Osteocyte (in vitro differentiated cells): ENCODE measurements at regions not wholly inside any gene's neighbourhood (a gene's known extent, or its start where the extent isn't known, plus 50 kb on each side); places are given as distances from the start of the nearest gene placed in this dataset.

Source experiments
- DNase-seq: peaks from one replicate; pipeline ENCODE4 v3.0.0; 2021; ENCODE audit warnings: mixed read lengths; ENCODE audit not compliant: unreplicated experiment; ENCODE audit errors: extremely low spot score
- H3K27ac Mint-ChIP-seq: one replicate; pipeline ENCODE4 v1.8.0; 2021; ENCODE audit warnings: mild to moderate bottlenecking, mixed read lengths; ENCODE audit not compliant: unreplicated experiment
- H3K27me3 Mint-ChIP-seq: one replicate; pipeline ENCODE4 v1.8.0; 2021; ENCODE audit warnings: mixed read lengths; ENCODE audit not compliant: unreplicated experiment
- H3K36me3 Mint-ChIP-seq: one replicate; pipeline ENCODE4 v1.8.0; 2021; ENCODE audit warnings: mixed read lengths; ENCODE audit not compliant: unreplicated experiment
- H3K4me1 Mint-ChIP-seq: one replicate; pipeline ENCODE4 v1.8.0; 2021; ENCODE audit warnings: mixed read lengths; ENCODE audit not compliant: unreplicated experiment
- H3K4me3 Mint-ChIP-seq: one replicate; pipeline ENCODE4 v1.8.0; 2021; ENCODE audit warnings: mild to moderate bottlenecking, moderate library complexity, mixed read lengths; ENCODE audit not compliant: unreplicated experiment
- H3K9me3 Mint-ChIP-seq: one replicate; pipeline ENCODE4 v1.8.0; 2021; ENCODE audit warnings: mixed read lengths; ENCODE audit not compliant: unreplicated experiment
- TF ChIP-seq, protein P1 (sequence below): fragments of 200-600 bp; sonication (generic); IDR thresholded peaks from 2 replicates; pipeline ENCODE4 v1.5.0; 2021; ENCODE audit warnings: antibody characterized with exemption, mild to moderate bottlenecking, moderate library complexity

DNA sequence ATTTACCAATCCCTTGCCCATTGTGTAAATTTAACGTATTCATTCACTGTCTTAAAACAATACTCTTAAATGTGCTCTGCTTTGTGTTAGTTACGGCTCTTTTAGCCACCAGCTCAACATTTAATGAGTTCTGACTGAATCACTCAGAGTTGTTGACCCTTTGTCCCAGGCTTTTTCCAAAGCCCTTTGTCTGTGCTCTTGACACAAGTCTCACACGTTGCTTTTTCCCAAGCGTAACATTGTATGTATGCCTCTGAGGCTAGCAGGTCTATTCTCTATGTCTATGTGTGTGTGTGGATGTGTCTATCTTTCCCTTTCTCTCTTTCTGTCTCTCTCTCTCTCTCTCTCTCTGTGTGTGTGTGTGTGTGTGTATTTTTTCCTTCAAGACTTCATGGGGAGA, 435.4 kb upstream of the GOLIM4 start:
- H3K27ac Mint-ChIP-seq, result no peak overlapping the region
- TF ChIP-seq, protein P1, sequence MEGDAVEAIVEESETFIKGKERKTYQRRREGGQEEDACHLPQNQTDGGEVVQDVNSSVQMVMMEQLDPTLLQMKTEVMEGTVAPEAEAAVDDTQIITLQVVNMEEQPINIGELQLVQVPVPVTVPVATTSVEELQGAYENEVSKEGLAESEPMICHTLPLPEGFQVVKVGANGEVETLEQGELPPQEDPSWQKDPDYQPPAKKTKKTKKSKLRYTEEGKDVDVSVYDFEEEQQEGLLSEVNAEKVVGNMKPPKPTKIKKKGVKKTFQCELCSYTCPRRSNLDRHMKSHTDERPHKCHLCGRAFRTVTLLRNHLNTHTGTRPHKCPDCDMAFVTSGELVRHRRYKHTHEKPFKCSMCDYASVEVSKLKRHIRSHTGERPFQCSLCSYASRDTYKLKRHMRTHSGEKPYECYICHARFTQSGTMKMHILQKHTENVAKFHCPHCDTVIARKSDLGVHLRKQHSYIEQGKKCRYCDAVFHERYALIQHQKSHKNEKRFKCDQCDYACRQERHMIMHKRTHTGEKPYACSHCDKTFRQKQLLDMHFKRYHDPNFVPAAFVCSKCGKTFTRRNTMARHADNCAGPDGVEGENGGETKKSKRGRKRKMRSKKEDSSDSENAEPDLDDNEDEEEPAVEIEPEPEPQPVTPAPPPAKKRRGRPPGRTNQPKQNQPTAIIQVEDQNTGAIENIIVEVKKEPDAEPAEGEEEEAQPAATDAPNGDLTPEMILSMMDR, result no peak
- no peak overlapping the region for H3K4me3 Mint-ChIP-seq
- no peak for DNase-seq
- H3K36me3 Mint-ChIP-seq, result no peaks in the 10 kb centered on the region
- peaks cover 5% of the 10 kb centered on the region for H3K9me3 Mint-ChIP-seq
- no peaks in the 10 kb centered on the region for H3K27me3 Mint-ChIP-seq
- H3K4me1 Mint-ChIP-seq, result peaks cover 5% of the 10 kb centered on the region

DNA sequence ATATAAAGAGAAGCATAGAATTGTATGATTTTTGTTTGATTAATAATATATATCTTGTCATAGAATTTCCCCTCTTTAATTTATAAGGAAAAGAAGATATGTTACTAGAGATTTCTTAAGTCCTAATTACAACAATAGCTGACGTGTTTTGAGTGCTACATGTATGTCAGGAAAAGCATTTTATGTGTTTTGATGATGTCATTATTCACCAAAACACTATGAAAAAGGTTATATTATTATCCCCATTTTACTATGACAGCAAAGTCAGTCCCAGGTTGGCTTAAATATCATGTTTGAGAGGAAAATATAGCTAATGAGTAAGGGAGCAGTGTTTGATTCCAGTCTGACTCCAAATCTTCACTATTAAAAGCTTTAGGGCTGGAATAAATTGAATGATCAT, 428.4 kb upstream of the GOLIM4 start:
- Mint-ChIP-seq H3K4me3 (no peak overlapping the region), H3K27ac (no peak overlapping the region), H3K27me3 (no peaks in the 10 kb centered on the region), H3K36me3 (no peaks in the 10 kb centered on the region), H3K4me1 (no peaks in the 10 kb centered on the region), H3K9me3 (no peaks in the 10 kb centered on the region)
- TF ChIP-seq, protein P1, result no peak
- DNase-seq, result no peak

DNA sequence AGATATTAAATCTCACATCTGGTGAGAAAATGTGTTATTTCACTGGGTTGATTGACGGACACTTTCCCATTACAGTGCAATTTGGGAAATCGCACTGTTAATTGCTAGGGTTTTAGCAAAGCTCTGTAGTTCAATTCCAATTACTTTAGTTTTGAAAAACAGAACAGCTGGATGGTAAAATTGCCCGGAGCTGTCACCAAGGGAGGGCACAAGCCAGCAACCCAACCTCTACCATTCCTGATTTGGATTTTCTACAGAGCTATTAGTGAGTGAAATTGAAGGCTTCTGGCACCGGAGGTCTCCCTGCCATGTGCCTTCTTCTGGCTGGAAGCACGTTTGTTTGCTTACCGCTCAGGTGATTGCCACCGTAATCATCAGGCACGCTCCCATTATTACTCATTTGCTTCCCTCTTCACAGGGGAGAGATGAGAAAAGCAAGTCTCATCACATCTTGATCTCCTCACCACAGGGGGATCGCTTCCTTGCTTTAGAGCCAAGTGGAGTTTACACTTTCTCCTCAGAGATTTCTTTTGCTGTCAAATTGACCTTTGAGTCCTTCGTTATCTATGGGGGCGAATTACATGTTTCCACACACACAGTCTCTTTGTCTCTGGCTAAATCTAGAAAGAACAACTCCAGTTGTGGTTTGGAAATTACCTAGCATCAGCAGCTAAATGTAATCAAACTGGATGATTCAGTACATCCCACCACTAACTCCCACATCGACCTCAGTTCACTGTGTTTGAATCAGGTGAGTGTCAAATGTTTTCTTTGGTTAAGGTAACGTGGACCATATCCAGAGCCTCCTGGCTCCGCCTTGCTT, 421.7 kb upstream of the GOLIM4 start:
- no peak for DNase-seq
- Mint-ChIP-seq H3K27me3 (no peaks in the 10 kb centered on the region), H3K36me3 (no peaks in the 10 kb centered on the region), H3K4me3 (no peak overlapping the region), H3K4me1 (peaks cover 7% of the 10 kb centered on the region), H3K27ac (no peak overlapping the region), H3K9me3 (no peaks in the 10 kb centered on the region)
- TF ChIP-seq, protein P1, result no peak

DNA sequence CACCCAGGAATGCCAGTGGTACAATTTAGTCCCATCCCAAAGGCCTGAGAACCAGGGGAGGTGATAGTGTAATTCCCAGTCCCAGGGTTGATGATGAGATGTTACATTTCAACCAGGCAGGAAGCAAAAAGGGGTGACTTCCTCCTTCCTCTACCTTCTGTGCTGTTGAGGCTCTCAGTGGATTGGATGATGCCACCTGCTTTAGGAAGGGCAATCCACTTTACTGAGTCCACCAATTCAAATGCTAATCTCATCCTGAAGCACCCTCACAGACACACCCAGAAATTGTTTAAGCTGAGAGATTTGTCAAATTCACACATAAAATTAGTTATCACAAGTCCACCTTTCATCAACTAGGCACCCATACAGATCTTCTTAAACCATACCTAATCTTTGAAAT, 418.5 kb upstream of the GOLIM4 start:
- Mint-ChIP-seq H3K27me3 (no peaks in the 10 kb centered on the region), H3K4me3 (no peak overlapping the region), H3K9me3 (no peaks in the 10 kb centered on the region), H3K27ac (no peak overlapping the region), H3K4me1 (peaks cover 15% of the 10 kb centered on the region), H3K36me3 (no peaks in the 10 kb centered on the region)
- no peak for DNase-seq
- TF ChIP-seq, protein P1, result no peak

DNA sequence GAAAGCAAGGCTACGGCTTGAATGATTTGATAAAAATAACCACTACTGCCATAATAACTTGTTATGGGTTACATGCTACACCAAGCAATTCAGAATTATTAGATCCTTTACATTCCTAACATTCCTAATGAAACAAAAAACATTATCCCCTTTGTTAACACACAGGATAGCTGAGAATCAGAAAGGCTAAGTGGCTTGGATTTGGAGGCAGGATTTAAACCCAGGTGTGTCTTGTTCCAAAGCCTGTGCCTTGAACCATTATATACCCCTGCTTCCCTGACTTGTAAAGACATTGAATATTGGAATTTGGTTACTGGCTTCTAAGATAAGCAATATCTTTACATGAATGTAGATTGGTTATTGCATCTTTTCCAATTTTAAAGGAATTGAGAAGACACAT, 417.1 kb upstream of the GOLIM4 start:
- no peaks in the 10 kb centered on the region for H3K36me3 Mint-ChIP-seq
- DNase-seq, result no peak
- TF ChIP-seq, protein P1, result no peak
- no peak overlapping the region for H3K4me3 Mint-ChIP-seq
- peaks cover 23% of the 10 kb centered on the region for H3K4me1 Mint-ChIP-seq
- H3K27me3 Mint-ChIP-seq, result no peaks in the 10 kb centered on the region
- H3K9me3 Mint-ChIP-seq, result no peaks in the 10 kb centered on the region
- H3K27ac Mint-ChIP-seq, result no peak overlapping the region
